VCaP (cell line): ENCODE measurements at regions not wholly inside any gene's neighbourhood (a gene's known extent, or its start where the extent isn't known, plus 50 kb on each side); places are given as distances from the start of the nearest gene placed in this dataset.

Experiments
- H3K27ac ChIP-seq: fragments of 450-650 bp; 2 replicates; pipeline ENCODE4 v1.5.1; 2017
- TF ChIP-seq, protein P1 (sequence below): fragments of 450-650 bp; conservative IDR thresholded peaks from 2 replicates; pipeline ENCODE4 v1.5.1; 2017; ENCODE audit warnings: mild to moderate bottlenecking, moderate library complexity

DNA sequence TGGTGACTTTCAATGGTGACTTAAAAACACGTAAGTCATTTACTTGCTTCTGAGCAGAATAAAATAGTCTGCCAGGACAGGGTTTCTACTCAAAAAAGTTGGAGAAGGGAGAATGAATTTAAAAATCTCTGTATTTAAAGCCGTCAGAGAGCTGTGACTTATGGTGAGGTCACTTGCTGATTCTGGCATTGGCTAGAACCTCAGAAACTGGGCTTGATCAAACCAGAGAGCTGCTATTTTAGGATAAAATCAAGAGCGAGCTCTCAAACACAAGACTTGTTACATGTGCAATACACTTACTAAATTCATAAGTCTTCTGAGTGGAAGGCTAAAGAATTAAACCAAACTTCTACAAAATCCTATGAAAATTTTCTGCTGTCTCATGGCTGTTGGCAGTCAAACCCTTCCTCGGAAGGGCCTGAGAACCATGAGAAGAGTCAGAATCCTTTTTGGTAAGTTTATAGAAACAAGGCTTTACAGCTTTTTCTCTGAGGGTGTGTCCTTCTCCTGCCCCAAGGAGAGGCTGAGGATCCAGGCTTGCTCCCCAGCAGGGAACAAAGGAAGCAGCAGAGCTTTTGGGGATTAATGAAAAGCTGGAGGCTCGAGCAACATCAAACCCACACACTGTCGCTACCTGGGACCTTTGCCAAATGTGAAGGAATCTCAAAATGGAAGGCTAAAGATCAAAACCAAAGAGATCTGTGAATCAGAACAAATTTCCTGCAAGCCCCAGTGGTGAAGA, 816.4 kb downstream of the SOCS6 start:
- no peak overlapping the region for H3K27ac ChIP-seq
- TF ChIP-seq, protein P1, sequence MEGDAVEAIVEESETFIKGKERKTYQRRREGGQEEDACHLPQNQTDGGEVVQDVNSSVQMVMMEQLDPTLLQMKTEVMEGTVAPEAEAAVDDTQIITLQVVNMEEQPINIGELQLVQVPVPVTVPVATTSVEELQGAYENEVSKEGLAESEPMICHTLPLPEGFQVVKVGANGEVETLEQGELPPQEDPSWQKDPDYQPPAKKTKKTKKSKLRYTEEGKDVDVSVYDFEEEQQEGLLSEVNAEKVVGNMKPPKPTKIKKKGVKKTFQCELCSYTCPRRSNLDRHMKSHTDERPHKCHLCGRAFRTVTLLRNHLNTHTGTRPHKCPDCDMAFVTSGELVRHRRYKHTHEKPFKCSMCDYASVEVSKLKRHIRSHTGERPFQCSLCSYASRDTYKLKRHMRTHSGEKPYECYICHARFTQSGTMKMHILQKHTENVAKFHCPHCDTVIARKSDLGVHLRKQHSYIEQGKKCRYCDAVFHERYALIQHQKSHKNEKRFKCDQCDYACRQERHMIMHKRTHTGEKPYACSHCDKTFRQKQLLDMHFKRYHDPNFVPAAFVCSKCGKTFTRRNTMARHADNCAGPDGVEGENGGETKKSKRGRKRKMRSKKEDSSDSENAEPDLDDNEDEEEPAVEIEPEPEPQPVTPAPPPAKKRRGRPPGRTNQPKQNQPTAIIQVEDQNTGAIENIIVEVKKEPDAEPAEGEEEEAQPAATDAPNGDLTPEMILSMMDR: no peak

DNA sequence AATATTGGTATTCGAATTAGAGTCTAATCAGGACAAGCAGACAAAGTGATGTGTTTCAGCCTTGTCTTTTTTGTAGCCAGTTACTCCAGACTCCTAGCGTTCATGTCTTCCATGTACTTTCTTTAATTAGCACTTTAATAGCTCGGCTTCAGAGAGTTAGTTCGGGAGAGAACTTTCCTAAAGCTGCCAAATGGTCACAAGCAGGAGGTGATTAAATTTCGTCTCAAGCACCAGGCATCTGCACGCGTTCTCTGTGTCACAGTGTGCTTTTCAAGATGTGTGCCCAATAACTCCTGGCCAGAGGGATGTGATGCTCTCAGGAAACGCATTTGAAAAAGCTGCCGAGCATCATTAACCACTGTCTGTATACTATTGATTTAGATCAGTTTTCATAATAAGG, 790.8 kb downstream of the SOCS6 start:
- TF ChIP-seq, protein P1: no peak
- no peak overlapping the region for H3K27ac ChIP-seq

DNA sequence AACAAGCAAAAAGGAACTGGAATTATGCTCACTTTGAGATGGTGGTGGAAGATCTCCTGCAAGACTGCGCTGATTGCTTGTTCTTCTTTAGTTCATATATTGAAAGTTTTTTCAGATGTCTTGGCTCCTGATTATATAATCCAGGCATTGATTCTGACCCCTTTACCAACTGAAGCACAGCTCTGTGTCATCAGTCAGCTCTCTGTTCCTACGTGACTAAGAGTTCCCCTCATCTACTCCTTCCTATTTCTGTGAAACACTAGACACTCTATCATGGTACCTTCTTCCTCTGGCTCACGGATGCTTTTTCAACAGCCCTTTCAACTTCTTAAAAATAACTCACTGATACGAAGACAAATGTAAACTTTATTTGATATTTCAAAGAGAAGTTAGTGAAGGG, 788.6 kb downstream of the SOCS6 start:
- TF ChIP-seq, protein P1: no peak
- H3K27ac ChIP-seq: no peak overlapping the region

DNA sequence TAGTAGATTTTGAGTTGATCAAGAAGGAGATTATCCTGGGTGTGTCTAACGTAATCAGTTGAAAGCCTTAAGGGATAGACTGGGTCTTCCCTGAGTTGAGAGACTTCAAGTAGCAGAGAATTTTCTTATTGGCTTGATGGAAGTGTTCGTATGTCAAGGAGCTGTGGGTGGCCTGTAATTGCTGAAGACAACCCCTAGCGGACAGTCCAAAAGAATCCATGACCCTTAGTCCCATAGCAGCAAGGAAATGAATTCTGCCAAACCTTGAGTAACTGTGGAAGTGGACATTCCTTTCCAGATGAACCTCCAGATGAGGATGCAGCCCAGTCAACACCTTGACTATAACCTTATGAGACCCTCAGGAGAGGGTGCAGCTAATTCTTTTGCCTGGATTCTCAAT, 786.3 kb downstream of the SOCS6 start:
- no peak overlapping the region for H3K27ac ChIP-seq
- TF ChIP-seq, protein P1: no peak

DNA sequence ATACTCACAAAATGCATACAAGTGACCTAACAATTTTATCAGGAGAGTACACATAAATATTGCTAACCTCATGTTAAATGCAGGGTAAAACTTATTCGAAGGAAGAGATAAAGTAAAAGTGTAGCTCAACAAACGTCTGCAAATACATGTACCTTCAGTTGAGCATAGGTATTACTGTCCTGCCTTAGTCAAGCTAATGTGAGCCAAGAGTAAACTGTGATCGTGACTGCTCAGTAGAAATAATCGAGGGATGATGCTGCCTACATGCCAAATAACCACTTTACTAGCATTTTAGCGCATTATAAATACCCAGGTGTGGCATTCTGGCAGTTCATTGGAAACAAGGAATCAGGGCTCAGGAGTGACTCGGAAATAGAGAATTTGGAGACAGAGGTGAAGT, 779.5 kb downstream of the SOCS6 start:
- TF ChIP-seq, protein P1: no peak
- no peak overlapping the region for H3K27ac ChIP-seq

DNA sequence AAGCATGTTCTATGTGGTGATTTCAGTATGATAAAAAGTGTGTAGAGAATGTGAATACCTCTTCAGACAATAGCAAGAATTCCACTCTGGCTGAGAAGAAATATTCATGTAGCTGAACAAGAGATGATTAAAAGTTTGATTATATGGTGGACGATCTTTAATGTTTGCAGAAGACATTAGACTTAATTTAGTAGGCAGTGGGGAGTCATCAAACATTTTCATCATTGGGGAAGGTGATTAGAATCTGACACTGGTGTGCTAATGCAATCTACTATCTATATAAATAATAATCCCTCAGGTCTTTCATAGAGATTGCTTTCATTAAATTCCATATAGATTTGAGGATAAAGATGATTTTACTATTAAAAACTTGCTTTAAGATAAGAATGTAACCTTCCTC, 761.0 kb downstream of the SOCS6 start:
- TF ChIP-seq, protein P1: no peak
- H3K27ac ChIP-seq: no peak overlapping the region

DNA sequence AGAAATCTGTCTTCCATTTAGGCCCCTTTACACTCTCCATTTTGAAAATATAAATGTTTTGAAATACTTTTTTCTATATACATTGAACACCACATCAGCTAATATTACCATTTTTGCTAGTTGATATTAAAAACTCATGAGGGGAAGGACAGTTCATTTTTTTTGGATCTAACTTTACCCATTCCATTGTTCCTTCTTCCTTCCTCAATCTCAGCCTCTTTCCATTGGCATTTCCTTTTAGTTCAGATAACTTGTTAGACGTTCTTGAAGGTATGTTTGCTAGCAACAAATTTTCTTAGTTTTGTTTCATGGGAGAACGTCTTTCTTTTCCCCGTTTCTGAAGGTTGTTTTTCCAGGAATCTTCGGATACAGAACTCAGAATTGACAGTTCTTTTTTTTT, 759.0 kb downstream of the SOCS6 start:
- TF ChIP-seq, protein P1: no peak
- H3K27ac ChIP-seq: no peak overlapping the region
